Retinal pigment epithelial cell (primary cell): ENCODE measurements at regions not wholly inside any gene's neighbourhood (a gene's known extent, or its start where the extent isn't known, plus 50 kb on each side); places are given as distances from the start of the nearest gene placed in this dataset.

Experiments used
- DNase-seq: peaks from one replicate; pipeline ENCODE4 v3.0.0-alpha.2; 2010; ENCODE audit warnings: low read depth
- H3K4me3 ChIP-seq: 2 replicates; pipeline ENCODE4 v1.5.1; 2011; ENCODE audit warnings: mild to moderate bottlenecking, low read length, control low read depth, moderate library complexity
- CTCF ChIP-seq: conservative IDR thresholded peaks from 2 replicates; pipeline ENCODE4 v1.5.1; 2011; ENCODE audit warnings: low read depth, low read length, control low read depth, inconsistent platforms

DNA sequence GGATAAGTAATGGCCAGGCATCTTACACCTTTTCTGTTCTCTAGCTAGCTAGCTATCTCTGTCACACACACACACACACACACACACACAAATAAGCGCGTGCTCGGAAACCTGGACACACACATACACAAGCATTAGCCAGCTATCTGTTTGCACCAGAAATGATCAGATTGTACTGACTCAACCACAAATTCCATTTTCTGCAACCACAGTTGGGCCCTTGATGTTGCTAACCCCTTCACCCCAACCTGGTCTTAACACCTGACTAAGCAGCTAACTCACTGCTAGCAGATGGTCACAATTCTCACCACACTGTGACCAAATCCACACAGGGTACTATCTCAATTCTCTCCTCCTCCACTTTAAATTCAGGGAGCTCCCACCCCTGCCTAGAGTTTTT, 183.0 kb upstream of the THBS1 start:
- no peak for TF ChIP-seq CTCF
- no peak for DNase-seq
- H3K4me3 ChIP-seq, result no peak overlapping the region

DNA sequence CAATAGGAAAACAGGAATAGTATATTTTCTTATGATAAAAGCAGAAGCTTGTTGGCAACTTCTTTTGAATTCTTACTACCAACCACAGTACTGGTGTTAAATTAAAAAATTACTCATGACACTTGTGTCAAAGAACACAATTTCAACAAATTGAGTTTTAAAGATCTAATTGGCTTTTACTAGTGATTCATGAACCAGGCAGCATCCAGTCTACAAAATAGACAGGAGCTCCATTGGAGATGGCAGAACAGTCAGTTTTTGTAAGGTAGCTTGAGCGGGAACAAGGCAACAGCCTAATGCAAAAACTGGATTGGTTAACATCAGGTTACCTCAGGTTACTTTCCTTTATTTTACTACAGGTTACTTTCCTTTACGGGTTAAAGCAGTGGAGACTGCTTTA, 181.3 kb upstream of the THBS1 start:
- H3K4me3 ChIP-seq, result no peak overlapping the region
- DNase-seq, result no peak
- no peak for TF ChIP-seq CTCF

GRCh38 chr15:39400002-39400401, 180.9 kb upstream of the THBS1 start:
- no peak for DNase-seq
- no peak for TF ChIP-seq CTCF

GRCh38 chr15:39400821-39401550, 179.9 kb upstream of the THBS1 start:
- TF ChIP-seq CTCF, result no peak
- no peak for DNase-seq

More at GRCh38 chr15:39400002-39400401, 180.9 kb upstream of the THBS1 start:
- no peak overlapping the region for H3K4me3 ChIP-seq

GRCh38 chr15:39403640-39404117, 177.2 kb upstream of the THBS1 start:
- peak; percentile 87 for DNase-seq
- H3K4me3 ChIP-seq, result no peak overlapping the region
- no peak for TF ChIP-seq CTCF

More at GRCh38 chr15:39400821-39401550, 179.9 kb upstream of the THBS1 start:
- H3K4me3 ChIP-seq, result no peak overlapping the region

DNA sequence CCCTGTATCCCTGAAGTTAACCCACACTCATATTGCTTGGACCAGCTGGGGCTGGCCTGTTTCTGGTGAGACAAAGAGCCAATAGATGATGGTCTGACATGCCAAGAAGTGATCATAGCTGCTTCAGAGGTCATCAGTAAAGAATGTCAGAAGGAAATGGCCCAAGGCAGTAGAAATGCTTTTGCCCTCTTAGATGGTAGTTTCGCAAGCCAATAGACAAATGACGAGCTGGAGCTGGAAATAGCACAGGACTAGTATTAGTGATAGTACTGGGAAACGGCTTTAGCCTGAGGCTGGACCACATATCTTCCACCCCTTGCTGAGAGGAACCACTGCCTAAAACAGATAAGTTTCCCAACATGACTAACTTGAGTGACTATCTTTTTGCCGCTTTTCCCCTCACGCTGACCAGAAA, 176.1 kb upstream of the THBS1 start:
- no peak overlapping the region for H3K4me3 ChIP-seq
- DNase-seq, result no peak
- TF ChIP-seq CTCF, result no peak

DNA sequence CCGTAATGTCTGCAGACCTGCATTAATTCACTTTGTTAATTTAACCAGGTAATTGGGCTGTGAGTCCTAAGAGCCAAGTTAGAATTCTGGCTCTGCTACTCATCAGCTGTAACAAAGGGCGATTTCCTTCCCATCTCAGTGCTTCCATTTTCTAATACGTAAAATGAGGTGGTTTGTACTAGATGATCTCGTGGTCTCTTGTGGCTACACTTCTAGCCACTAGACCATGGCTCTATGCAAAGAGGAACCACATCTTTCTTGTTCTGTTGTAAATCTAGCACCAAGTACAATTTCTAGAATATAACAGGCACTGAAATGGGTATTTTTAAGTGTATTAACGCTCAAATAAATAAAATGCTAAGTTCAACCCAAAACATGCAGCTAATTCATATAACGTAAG, 174.4 kb upstream of the THBS1 start:
- H3K4me3 ChIP-seq, result no peak overlapping the region
- no peak for DNase-seq
- no peak for TF ChIP-seq CTCF
